ENCODE measurements at regions not wholly inside any gene's neighbourhood (a gene's known extent, or its start where the extent isn't known, plus 50 kb on each side); places are given as distances from the start of the nearest gene placed in this dataset.

DNA sequence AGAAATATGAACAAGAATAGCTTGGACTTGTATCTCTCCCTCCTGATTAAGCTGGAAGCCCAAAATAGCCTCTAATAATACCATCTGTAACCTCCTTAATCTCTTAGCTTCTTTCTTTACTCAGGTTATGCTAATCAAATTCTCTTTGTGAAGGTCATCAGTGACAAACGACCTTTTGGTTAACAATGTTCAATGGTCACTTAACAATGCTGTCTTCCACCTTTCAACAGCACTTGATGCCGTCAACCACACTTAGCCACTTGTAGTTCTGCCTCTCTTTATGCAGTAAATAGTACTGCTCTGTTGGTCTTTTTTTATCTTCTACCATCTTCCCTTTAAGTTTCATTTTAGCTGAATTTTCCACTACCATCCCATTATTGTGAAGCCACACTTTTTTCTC, 476.6 kb upstream of the TGFBR2 start:
- H3K4ac ChIP-seq (replicated peaks; ENCODE audit: insufficient read length, low read depth, low read length): no peak overlapping the region
- H4K91ac ChIP-seq (replicated peaks; ENCODE audit: insufficient read length, low read length): no peak overlapping the region
- ChIA-PET CTCF (ENCODE audit: partially characterized antibody) (interaction anchor here (0.6 to 1.8 kb wide), 2 partner anchors 12 kb away, joined by 3 to 5 read pairs; no protein-coding TSS in a partner anchor), POLR2A (ENCODE audit: partially characterized antibody) (no interaction called here)
- no peaks in the 10 kb centered on the region for H3K27me3 ChIP-seq (replicated peaks in 1 of 4; ENCODE audit: control insufficient read depth in 3 of 4, extremely low read depth in 1 of 4, insufficient read depth in 3 of 4, low read length in 3 of 4)
- FAIRE-seq: no peak
- H3K56ac ChIP-seq (replicated peaks; ENCODE audit: insufficient read length, low read depth, low read length): no peak overlapping the region
- no peaks in the 10 kb centered on the region for H4K20me1 ChIP-seq (replicated peaks in 1 of 2; ENCODE audit: control insufficient read depth in 1 of 2, insufficient read depth in 2 of 2, low read length in 2 of 2)
- H3K14ac ChIP-seq (ENCODE audit: insufficient read length): no peak overlapping the region
- no peak overlapping the region for H2BK12ac ChIP-seq (ENCODE audit: low read depth, low read length)
- H3K79me1 ChIP-seq (ENCODE audit: low read depth, low read length): no peaks in the 10 kb centered on the region
- H2AK5ac ChIP-seq (ENCODE audit: low read depth, low read length): no peak overlapping the region
- H3K4me2 ChIP-seq (ENCODE audit: insufficient read depth in 1 of 2, low read depth in 2 of 2, low read length in 2 of 2): no peak overlapping the region
- H3K9ac ChIP-seq (replicated peaks in 1 of 4; ENCODE audit: extremely low read depth in 1 of 4, low read depth in 3 of 4, low read length in 3 of 4): no peak overlapping the region
- no peak overlapping the region for H2BK15ac ChIP-seq (ENCODE audit: low read length)
- H2BK120ac ChIP-seq (replicated peaks; ENCODE audit: low read depth, low read length): no peak overlapping the region
- H3K18ac ChIP-seq (ENCODE audit: extremely low read depth, low read length): no peak overlapping the region
- no peaks in the 10 kb centered on the region; a peak in 2 of 7 replicates for H3K4me1 ChIP-seq (replicated peaks in 1 of 4; ENCODE audit: control insufficient read depth in 3 of 4, insufficient read depth in 4 of 4, low read length in 3 of 4)
- no peak overlapping the region for H3K27ac ChIP-seq (ENCODE audit: low read depth, low read length)
- H3K36me3 ChIP-seq (ENCODE audit: control insufficient read depth in 2 of 4, insufficient read depth in 4 of 4, low read length in 3 of 4): no peaks in the 10 kb centered on the region
- no peak overlapping the region for H2AFZ ChIP-seq (ENCODE audit: low read length)
- H2BK5ac ChIP-seq (ENCODE audit: low read depth, low read length): no peak overlapping the region
- no peak for DNase-seq (ENCODE audit: low read depth in 1 of 2, low spot score in 2 of 2)
- TF ChIP-seq, protein P1, sequence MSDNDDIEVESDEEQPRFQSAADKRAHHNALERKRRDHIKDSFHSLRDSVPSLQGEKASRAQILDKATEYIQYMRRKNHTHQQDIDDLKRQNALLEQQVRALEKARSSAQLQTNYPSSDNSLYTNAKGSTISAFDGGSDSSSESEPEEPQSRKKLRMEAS (IDR thresholded peaks at IDR 0.05): no peak
- no peak for TF ChIP-seq TAF7 (optimal IDR thresholded peaks at IDR 0.05; ENCODE audit: borderline replicate concordance, low read depth, low read length)
- TF ChIP-seq JUN (IDR thresholded peaks at IDR 0.05; ENCODE audit: low read depth, low read length): no peak
- no peak for TF ChIP-seq MAFK (IDR thresholded peaks at IDR 0.05; ENCODE audit: low read depth, low read length)
- TF ChIP-seq BACH1 (IDR thresholded peaks at IDR 0.05; ENCODE audit: low read length): no peak
- no peak for TF ChIP-seq EP300 (IDR thresholded peaks at IDR 0.05; ENCODE audit: borderline replicate concordance in 1 of 2, low read depth in 2 of 2, low read length in 2 of 2)
- no peak for TF ChIP-seq EZH2 (IDR thresholded peaks at IDR 0.05; ENCODE audit: low read depth, low read length, severe bottlenecking)
- no peak for TF ChIP-seq SP2 (IDR thresholded peaks at IDR 0.05; ENCODE audit: low read length)
- no peak for TF ChIP-seq TEAD4 (IDR thresholded peaks at IDR 0.05; ENCODE audit: low read depth, low read length)
- TF ChIP-seq KDM5A (IDR thresholded peaks at IDR 0.05; ENCODE audit: low read length): no peak
- TF ChIP-seq TBP (IDR thresholded peaks at IDR 0.05; ENCODE audit: low read depth, low read length): no peak
- TF ChIP-seq CHD2 (IDR thresholded peaks at IDR 0.05; ENCODE audit: low read length): no peak
- no peak for TF ChIP-seq TAF1 (IDR thresholded peaks at IDR 0.05; ENCODE audit: low read depth, low read length)
- TF ChIP-seq JUND (IDR thresholded peaks at IDR 0.05; ENCODE audit: low read length): no peak
- TF ChIP-seq TCF12 (IDR thresholded peaks at IDR 0.05; ENCODE audit: low read depth, low read length): no peak
- TF ChIP-seq RBBP5 (IDR thresholded peaks at IDR 0.05; ENCODE audit: borderline replicate concordance, low read depth, low read length): no peak
- no peak overlapping the region for H4K8ac ChIP-seq (ENCODE audit: extremely low read depth, insufficient read depth, low read length)
- no peaks in the 10 kb centered on the region for H3K79me2 ChIP-seq (ENCODE audit: control insufficient read depth in 1 of 2, insufficient read depth in 2 of 2, low read length in 2 of 2)
- no peak overlapping the region for H3K23ac ChIP-seq (ENCODE audit: insufficient read length)
- no peak overlapping the region for H4K5ac ChIP-seq (ENCODE audit: insufficient read length, low read depth, low read length)
- peaks cover 0 to 5% of the 10 kb centered on the region in 2 experiments; a peak in 1 of 4 replicates for H3K9me3 ChIP-seq (ENCODE audit: insufficient read depth in 2 of 2, low read depth in 1 of 2, low read length in 1 of 2)
- peaks cover 1% of the 10 kb centered on the region; the same call in 1 of the 2 replicates for H3K23me2 ChIP-seq (ENCODE audit: low read depth, low read length)
- no peak overlapping the region for H3K4me3 ChIP-seq (ENCODE audit: extremely low read depth in 1 of 4, insufficient read depth in 2 of 4, low read depth in 3 of 4, low read length in 4 of 4)
- 76% methylated on average over 2 of the region's 2 CpGs; no CpG with 5 or more reads in 1 of the 2 experiments for WGBS, 2 experiments (ENCODE audit: extremely low coverage in 1 of 2, insufficient coverage in 1 of 2, insufficient read length in 1 of 2, insufficient replicate concordance in 2 of 2, low coverage in 1 of 2, low lambda C conversion rate in 2 of 2, missing lambda C conversion rate in 1 of 2)
- no peak overlapping the region for H2BK20ac ChIP-seq (ENCODE audit: low read length)
